ENCODE measurements at regions not wholly inside any gene's neighbourhood (a gene's known extent, or its start where the extent isn't known, plus 50 kb on each side); places are given as distances from the start of the nearest gene placed in this dataset.

- TF ChIP-seq CTCF (conservative IDR thresholded peaks at IDR 0.05; ENCODE audit: low read depth, low read length), result no peak
- TF ChIP-seq EZH2 (IDR thresholded peaks at IDR 0.05; ENCODE audit: borderline replicate concordance, low read depth, low read length, poor library complexity, severe bottlenecking), result no peak
These were observed 219.7 kb upstream of the EPHA4 start for GRCh38 chr2:221791844-221792243.
